Peyer's patch (tissue), 4 donors: ENCODE measurements at regions not wholly inside any gene's neighbourhood (a gene's known extent, or its start where the extent isn't known, plus 50 kb on each side); places are given as distances from the start of the nearest gene placed in this dataset.

ENCODE experiments used
- DNase-seq, 3 donors: peaks; one replicate each; pipeline ENCODE4 v3.0.0-alpha.2; 2017 to 2019
- H3K27ac ChIP-seq, 4 donors: fragments of 200-600 bp; sonication (generic); one replicate each; pipeline ENCODE4 v1.5.1; 2016 to 2019
- H3K27me3 ChIP-seq, 2 donors: fragments of 200-600 bp; sonication (generic); one replicate each; pipeline ENCODE4 v1.5.1; 2019
- H3K36me3 ChIP-seq, 3 donors: fragments of 200-600 bp; sonication (generic); one replicate each; pipeline ENCODE4 v1.5.1; 2016 to 2019
- H3K4me1 ChIP-seq, 4 donors: fragments of 200-600 bp; sonication (generic); one replicate each; pipeline ENCODE4 v1.5.1; 2016 to 2019
- H3K4me3 ChIP-seq, 4 donors: fragments of 200-600 bp; sonication (generic); 1 replicate in 3 of 4; 2 replicates in 1 of 4; pipeline ENCODE4 v1.5.1; 2016 to 2019; ENCODE audit warnings: mild to moderate bottlenecking in 1 of 4
- H3K9me3 ChIP-seq, 4 donors: fragments of 200-600 bp; sonication (generic); one replicate each; pipeline ENCODE4 v1.5.1; 2016 to 2019; ENCODE audit warnings: mild to moderate bottlenecking in 1 of 4
- CTCF ChIP-seq, 6 experiments: fragments of 450-650 bp in 4 of 6; fragments of 200-600 bp in 2 of 6; sonication (generic) in 1 of 6; IDR thresholded peaks; one replicate each; pipeline ENCODE4 v1.5.1; 2017 to 2019; ENCODE audit warnings: antibody characterized with exemption in 6 of 6, mild to moderate bottlenecking in 3 of 6, moderate library complexity in 1 of 6
- POLR2A ChIP-seq, 2 donors: fragments of 450-650 bp; IDR thresholded peaks; one replicate each; pipeline ENCODE4 v1.5.1; 2017; ENCODE audit warnings: antibody characterized with exemption in 2 of 2, mild to moderate bottlenecking in 2 of 2, moderate library complexity in 2 of 2

GRCh38 chr2:220259662-220260061 lies 632.2 kb downstream of the SLC4A3 start:
- Histone ChIP-seq H3K27ac (no peak overlapping the region), H3K4me3 (no peak overlapping the region), H3K9me3 (no peaks in the 10 kb centered on the region), H3K36me3 (no peaks in the 10 kb centered on the region), H3K4me1 (no peaks in the 10 kb centered on the region), H3K27me3 (no peaks in the 10 kb centered on the region)
- TF ChIP-seq CTCF (IDR thresholded peaks at IDR 0.05) (no peak), POLR2A (IDR thresholded peaks at IDR 0.05) (no peak)
- no peak for DNase-seq

GRCh38 chr2:220263300-220263699 lies 635.9 kb downstream of the SLC4A3 start:
- H3K4me1 ChIP-seq, result no peaks in the 10 kb centered on the region
- H3K36me3 ChIP-seq, result no peaks in the 10 kb centered on the region
- H3K27ac ChIP-seq, result no peak overlapping the region
- TF ChIP-seq CTCF (IDR thresholded peaks at IDR 0.05), result no peak
- DNase-seq, result no peak
- no peaks in the 10 kb centered on the region for H3K27me3 ChIP-seq
- H3K4me3 ChIP-seq, result no peak overlapping the region
- H3K9me3 ChIP-seq, result no peaks in the 10 kb centered on the region

- DNase-seq, result no peak
Measured at GRCh38 chr2:220269367-220269766, 641.9 kb downstream of the SLC4A3 start.

GRCh38 chr2:220270481-220271070 lies 643.1 kb downstream of the SLC4A3 start:
- no peaks in the 10 kb centered on the region for H3K4me1 ChIP-seq
- H3K27ac ChIP-seq, result no peak overlapping the region
- no peaks in the 10 kb centered on the region for H3K9me3 ChIP-seq
- H3K4me3 ChIP-seq, result no peak overlapping the region
- DNase-seq, result no peak
- TF ChIP-seq POLR2A (IDR thresholded peaks at IDR 0.05), result no peak
- no peak for TF ChIP-seq CTCF (IDR thresholded peaks at IDR 0.05)
- no peaks in the 10 kb centered on the region for H3K36me3 ChIP-seq
- H3K27me3 ChIP-seq, result no peaks in the 10 kb centered on the region

More at GRCh38 chr2:220269367-220269766, 641.9 kb downstream of the SLC4A3 start:
- no peaks in the 10 kb centered on the region for H3K36me3 ChIP-seq
- H3K4me3 ChIP-seq, result no peak overlapping the region
- H3K27me3 ChIP-seq, result no peaks in the 10 kb centered on the region
- no peak overlapping the region for H3K27ac ChIP-seq
- TF ChIP-seq CTCF (IDR thresholded peaks at IDR 0.05), result no peak
- TF ChIP-seq POLR2A (IDR thresholded peaks at IDR 0.05), result no peak
- no peaks in the 10 kb centered on the region for H3K9me3 ChIP-seq
- H3K4me1 ChIP-seq, result no peaks in the 10 kb centered on the region

GRCh38 chr2:220272656-220273055 lies 645.2 kb downstream of the SLC4A3 start:
- no peak for DNase-seq
- no peaks in the 10 kb centered on the region for H3K36me3 ChIP-seq
- H3K9me3 ChIP-seq, result no peaks in the 10 kb centered on the region
- no peaks in the 10 kb centered on the region for H3K27me3 ChIP-seq
- H3K27ac ChIP-seq, result no peak overlapping the region
- TF ChIP-seq POLR2A (IDR thresholded peaks at IDR 0.05), result no peak
- TF ChIP-seq CTCF (IDR thresholded peaks at IDR 0.05), result no peak
- no peak overlapping the region for H3K4me3 ChIP-seq
- H3K4me1 ChIP-seq, result no peaks in the 10 kb centered on the region

- DNase-seq, result no peak
- H3K4me1 ChIP-seq, result no peaks in the 10 kb centered on the region
Measured at GRCh38 chr2:220273082-220273481, 645.7 kb downstream of the SLC4A3 start.

More at GRCh38 chr2:220273082-220273481, 645.7 kb downstream of the SLC4A3 start:
- no peak for TF ChIP-seq CTCF (IDR thresholded peaks at IDR 0.05)
- no peak for TF ChIP-seq POLR2A (IDR thresholded peaks at IDR 0.05)
- Histone ChIP-seq H3K36me3 (no peaks in the 10 kb centered on the region), H3K27me3 (no peaks in the 10 kb centered on the region), H3K27ac (no peak overlapping the region), H3K4me3 (no peak overlapping the region), H3K9me3 (no peaks in the 10 kb centered on the region)
